ENCODE measurements at regions not wholly inside any gene's neighbourhood (a gene's known extent, or its start where the extent isn't known, plus 50 kb on each side); places are given as distances from the start of the nearest gene placed in this dataset.

- Histone ChIP-seq H3K9me2 (ENCODE audit: insufficient read depth) (no peaks in the 10 kb centered on the region), H3K4me2 (ENCODE audit: low read length) (no peak overlapping the region), H3K27ac (ENCODE audit: low read depth, low read length) (no peak overlapping the region), H3K36me3 (ENCODE audit: control insufficient read depth in 1 of 2, insufficient read depth in 2 of 2, low read length in 2 of 2) (no peaks in the 10 kb centered on the region), H3K9ac (ENCODE audit: low read length) (no peak overlapping the region), H3K4me3 (replicated peaks in 1 of 2; ENCODE audit: low read depth in 1 of 2, low read length in 2 of 2) (no peak overlapping the region), H3K79me2 (ENCODE audit: insufficient read depth, low read length) (no peaks in the 10 kb centered on the region), H4K20me1 (ENCODE audit: insufficient read depth) (no peaks in the 10 kb centered on the region), H2AFZ (ENCODE audit: low read depth, low read length, poor library complexity, severe bottlenecking) (no peak overlapping the region), H3K27me3 (ENCODE audit: insufficient read depth, low read length) (peaks cover 65% of the 10 kb centered on the region), H3K9me3 (ENCODE audit: control insufficient read depth in 1 of 2, insufficient read depth in 1 of 2, low read depth in 1 of 2, low read length in 2 of 2) (no peaks in the 10 kb centered on the region), H3K4me1 (ENCODE audit: control insufficient read depth in 1 of 2, insufficient read depth in 2 of 2, low read length in 2 of 2) (no peaks in the 10 kb centered on the region)
- POLR2A ChIA-PET: no interaction called here
- RAD21 ChIA-PET (ENCODE audit: low non-redundant PET in 1 of 2, low total read pairs in 2 of 2, uncharacterized antibody in 2 of 2, unreplicated experiment in 2 of 2): no interaction called here
- BruUV-seq (replicated peaks): no TSS peak
- DNase-seq (ENCODE audit: low read depth, low spot score) (no peak), ATAC-seq (no peak)
- intact Hi-C loops (cut with micrococcal nuclease): no loop called here
- CTCF ChIA-PET: no interaction called here
- no peak for TF ChIP-seq EZH2phosphoT487 (IDR thresholded peaks at IDR 0.05; ENCODE audit: borderline replicate concordance)
- TF ChIP-seq SRF (IDR thresholded peaks at IDR 0.05; ENCODE audit: low read depth): no peak
- TF ChIP-seq SIN3A (IDR thresholded peaks at IDR 0.05; ENCODE audit: low read depth): no peak
- no peak for TF ChIP-seq RAD21 (IDR thresholded peaks at IDR 0.05; ENCODE audit: low read depth)
- no peak for TF ChIP-seq REST (IDR thresholded peaks at IDR 0.05; ENCODE audit: low read depth)
- no peak for TF ChIP-seq CTCF (IDR thresholded peaks at IDR 0.05 in 2 of 3, conservative IDR thresholded peaks at IDR 0.05 in 1 of 3; ENCODE audit: borderline replicate concordance in 1 of 3, insufficient read depth in 1 of 3, low read depth in 2 of 3, low read length in 2 of 3)
- no peak for TF ChIP-seq ATF3 (IDR thresholded peaks at IDR 0.05)
- no peak for TF ChIP-seq POLR2AphosphoS5 (IDR thresholded peaks at IDR 0.05; ENCODE audit: low read depth, low read length)
- TF ChIP-seq ZFX (IDR thresholded peaks at IDR 0.05): no peak
- no peak for TF ChIP-seq CBX3 (IDR thresholded peaks at IDR 0.05; ENCODE audit: low read depth)
- TF ChIP-seq JUND (IDR thresholded peaks at IDR 0.05): no peak
- TF ChIP-seq ZBTB33 (IDR thresholded peaks at IDR 0.05; ENCODE audit: extremely low read depth, insufficient replicate concordance, low read length): no peak
- no peak for TF ChIP-seq ELF1 (IDR thresholded peaks at IDR 0.05; ENCODE audit: borderline replicate concordance, low read depth)
- no peak for TF ChIP-seq EGR1 (IDR thresholded peaks at IDR 0.05; ENCODE audit: low read depth)
- TF ChIP-seq TCF7L2 (IDR thresholded peaks at IDR 0.05; ENCODE audit: borderline replicate concordance, extremely low read depth, insufficient read depth, insufficient read length): no peak
- TF ChIP-seq MAX (IDR thresholded peaks at IDR 0.05): no peak
Observed at GRCh38 chr7:127530148-127530547, 55.2 kb downstream of the GCC1 start.

All from HCT116 (cell line).